Neuronal stem cell (in vitro differentiated cells): ENCODE measurements at regions not wholly inside any gene's neighbourhood (a gene's known extent, or its start where the extent isn't known, plus 50 kb on each side); places are given as distances from the start of the nearest gene placed in this dataset.
"Not testable (repeated sequence)": the region's sequence is repeated elsewhere in the genome, so short reads cannot be mapped to it uniquely, and the experiment has no call there.

Experiments used
- DNase-seq: peaks from one replicate; pipeline ENCODE4 v3.0.0-alpha.2; 2013; ENCODE audit warnings: low spot score
- H2AFZ ChIP-seq: one replicate; pipeline ENCODE4 v1.6.1; 2013; ENCODE audit warnings: mild to moderate bottlenecking, low read length, inconsistent platforms
- H2AK5ac ChIP-seq: 2 replicates; pipeline ENCODE4 v1.6.1; 2013; ENCODE audit warnings: low read depth, mild to moderate bottlenecking, inconsistent platforms, low read length, moderate library complexity, mixed read lengths
- H2BK120ac ChIP-seq: 2 replicates; pipeline ENCODE4 v1.6.1; 2013; ENCODE audit warnings: low read depth, mild to moderate bottlenecking, inconsistent platforms, low read length, moderate library complexity, mixed read lengths
- H2BK12ac ChIP-seq: one replicate; pipeline ENCODE4 v1.6.1; 2013; ENCODE audit warnings: low read length, inconsistent platforms
- H2BK15ac ChIP-seq: 2 replicates; pipeline ENCODE4 v1.6.1; 2013; ENCODE audit warnings: mild to moderate bottlenecking, low read length, inconsistent platforms, mixed read lengths
- H2BK5ac ChIP-seq: one replicate; pipeline ENCODE4 v1.6.1; 2013; ENCODE audit warnings: inconsistent platforms, mild to moderate bottlenecking, low read length, moderate library complexity
- H3K14ac ChIP-seq: one replicate; pipeline ENCODE4 v1.6.1; 2013; ENCODE audit warnings: low read length, inconsistent platforms
- H3K18ac ChIP-seq: 2 replicates; pipeline ENCODE4 v1.6.1; 2013; ENCODE audit warnings: low read length, inconsistent platforms
- H3K23ac ChIP-seq: 2 replicates; pipeline ENCODE4 v1.6.1; 2013; ENCODE audit warnings: low read depth, mild to moderate bottlenecking, mixed read lengths, low read length, inconsistent platforms; ENCODE audit not compliant: poor library complexity
- H3K27ac ChIP-seq: replicated peaks from 3 replicates; pipeline ENCODE4 v1.5.1; 2013; ENCODE audit warnings: low read length, inconsistent platforms
- H3K27me3 ChIP-seq, 3 experiments: 2 replicates each; pipeline ENCODE4 v1.6.1; 2013; ENCODE audit warnings: low read length in 3 of 3, mild to moderate bottlenecking in 2 of 3, inconsistent platforms in 1 of 3, low read depth in 1 of 3, mixed read lengths in 1 of 3, moderate library complexity in 1 of 3; ENCODE audit not compliant: control insufficient read depth in 3 of 3, insufficient read depth in 3 of 3
- H3K36me3 ChIP-seq, 2 donors: replicated peaks in 1 of 2; 2 replicates each; pipeline ENCODE4 v1.6.1; 2013; ENCODE audit warnings: low read length in 2 of 2; ENCODE audit not compliant: control insufficient read depth in 2 of 2, insufficient read depth in 2 of 2
- H3K4ac ChIP-seq: 2 replicates; pipeline ENCODE4 v1.6.1; 2013; ENCODE audit warnings: inconsistent platforms, mild to moderate bottlenecking, low read length, moderate library complexity
- H3K4me1 ChIP-seq, 2 donors: 1 replicate in 1 of 2; 2 replicates in 1 of 2; pipeline ENCODE4 v1.6.1; 2013; ENCODE audit warnings: low read length in 2 of 2, low read depth in 1 of 2; ENCODE audit not compliant: control insufficient read depth in 2 of 2, insufficient read depth in 1 of 2
- H3K4me2 ChIP-seq: one replicate; pipeline ENCODE4 v1.6.1; 2013; ENCODE audit warnings: mild to moderate bottlenecking, low read length, inconsistent platforms; ENCODE audit not compliant: insufficient read depth, poor library complexity, severe bottlenecking
- H3K4me3 ChIP-seq, 2 donors: 2 replicates each; pipeline ENCODE4 v1.5.1; 2013; ENCODE audit warnings: low read length in 2 of 2, mild to moderate bottlenecking in 2 of 2, inconsistent platforms in 1 of 2, moderate library complexity in 1 of 2
- H3K79me1 ChIP-seq: one replicate; pipeline ENCODE4 v1.6.1; 2013; ENCODE audit warnings: low read depth, mild to moderate bottlenecking, inconsistent platforms, low read length, moderate library complexity
- H3K9ac ChIP-seq: one replicate; pipeline ENCODE4 v1.6.1; 2013; ENCODE audit warnings: mild to moderate bottlenecking, low read depth, low read length, inconsistent platforms; ENCODE audit not compliant: poor library complexity
- H3K9me3 ChIP-seq, 2 donors: replicated peaks in 1 of 2; 2 replicates each; pipeline versions ENCODE3 to v1.6.1; 2013; ENCODE audit warnings: low read length in 2 of 2, mild to moderate bottlenecking in 2 of 2, inconsistent platforms in 1 of 2, low read depth in 1 of 2, mixed read lengths in 1 of 2, moderate library complexity in 1 of 2; ENCODE audit not compliant: control insufficient read depth in 2 of 2, insufficient read depth in 1 of 2
- H4K8ac ChIP-seq: one replicate; pipeline ENCODE4 v1.6.1; 2013; ENCODE audit warnings: low read depth, mild to moderate bottlenecking, inconsistent platforms, low read length, moderate library complexity
- H4K91ac ChIP-seq: one replicate; pipeline ENCODE4 v1.6.1; 2013; ENCODE audit warnings: low read length, low read depth, mild to moderate bottlenecking, inconsistent platforms; ENCODE audit not compliant: poor library complexity
- WGBS, 2 donors: extraction: QIAGEN DNeasy Blood & Tissue Kit; methylation state at CpG; one replicate each; pipeline ENCODE4 v1.1.7; 2013; ENCODE audit warnings: missing lambda C conversion rate in 2 of 2, mixed read lengths in 1 of 2; ENCODE audit not compliant: insufficient read length in 2 of 2, insufficient replicate concordance in 1 of 2; ENCODE audit errors: extremely low coverage in 2 of 2; 5-methylcytosine and 5-hydroxymethylcytosine counted together

- H2BK12ac ChIP-seq, H3K4me3 ChIP-seq, H3K9ac ChIP-seq, H3K9me3 ChIP-seq, H4K8ac ChIP-seq, H3K27me3 ChIP-seq, H4K91ac ChIP-seq, H3K14ac ChIP-seq, H2AFZ ChIP-seq, H2BK5ac ChIP-seq, H3K4ac ChIP-seq, H3K4me2 ChIP-seq, H3K23ac ChIP-seq, H2BK120ac ChIP-seq, H2AK5ac ChIP-seq, H3K27ac ChIP-seq, H3K18ac ChIP-seq, H3K36me3 ChIP-seq, H3K79me1 ChIP-seq, H2BK15ac ChIP-seq, H3K4me1 ChIP-seq, DNase-seq: not testable (repeated sequence)
- no CpG with 5 or more reads among the region's 4 CpGs for WGBS, 2 donors
These were observed 253.0 kb upstream of the ID4 start for GRCh38 chr6:19584207-19584606.

- Histone ChIP-seq H3K79me1 (no peaks in the 10 kb centered on the region), H2AFZ (no peak overlapping the region), H3K23ac (no peak overlapping the region), H2BK5ac (no peak overlapping the region), H3K4me1 (no peaks in the 10 kb centered on the region), H3K4me3 (no peak overlapping the region), H3K14ac (no peak overlapping the region), H2BK12ac (no peak overlapping the region), H3K36me3 (no peaks in the 10 kb centered on the region), H3K9ac (no peak overlapping the region), H3K4me2 (no peak overlapping the region), H4K91ac (no peak overlapping the region), H3K27ac (no peak overlapping the region), H2BK120ac (no peak overlapping the region), H2AK5ac (no peak overlapping the region), H3K18ac (no peak overlapping the region), H3K4ac (no peak overlapping the region), H3K27me3 (no peaks in the 10 kb centered on the region), H2BK15ac (no peak overlapping the region), H4K8ac (no peak overlapping the region), H3K9me3 (no peaks in the 10 kb centered on the region)
- no peak for DNase-seq
- no CpG with 5 or more reads among the region's 4 CpGs for WGBS, 2 donors
These were observed 249.8 kb upstream of the ID4 start for GRCh38 chr6:19587238-19587942.

GRCh38 chr6:19590501-19591131, 246.6 kb upstream of the ID4 start:
- Histone ChIP-seq H2BK15ac (no peak overlapping the region), H3K9me3 (no peaks in the 10 kb centered on the region), H2AFZ (no peak overlapping the region), H2BK120ac (no peak overlapping the region), H3K14ac (no peak overlapping the region), H3K4me1 (no peaks in the 10 kb centered on the region), H2BK5ac (no peak overlapping the region), H4K91ac (no peak overlapping the region), H3K27me3 (no peaks in the 10 kb centered on the region), H3K4ac (no peak overlapping the region), H3K27ac (no peak overlapping the region), H3K36me3 (no peaks in the 10 kb centered on the region), H3K23ac (no peak overlapping the region), H3K9ac (no peak overlapping the region), H3K79me1 (no peaks in the 10 kb centered on the region), H4K8ac (no peak overlapping the region), H3K18ac (no peak overlapping the region), H3K4me3 (no peak overlapping the region), H2AK5ac (no peak overlapping the region), H2BK12ac (no peak overlapping the region), H3K4me2 (no peak overlapping the region)
- no CpG with 5 or more reads among the region's 5 CpGs for WGBS, 2 donors
- DNase-seq, result no peak

GRCh38 chr6:19597809-19598320, 239.3 kb upstream of the ID4 start:
- Histone ChIP-seq H2BK12ac (no peak overlapping the region), H3K4me3 (no peak overlapping the region), H3K23ac (no peak overlapping the region), H3K9ac (no peak overlapping the region), H2BK15ac (no peak overlapping the region), H3K36me3 (no peaks in the 10 kb centered on the region), H2BK5ac (no peak overlapping the region), H3K9me3 (no peaks in the 10 kb centered on the region), H3K79me1 (no peaks in the 10 kb centered on the region), H3K18ac (no peak overlapping the region), H2BK120ac (no peak overlapping the region), H3K27me3 (no peaks in the 10 kb centered on the region), H4K91ac (no peak overlapping the region), H3K4me2 (no peak overlapping the region), H4K8ac (no peak overlapping the region), H2AK5ac (no peak overlapping the region), H2AFZ (no peak overlapping the region), H3K27ac (no peak overlapping the region), H3K14ac (no peak overlapping the region), H3K4me1 (peaks cover 2 to 7% of the 10 kb centered on the region in 2 donors), H3K4ac (no peak overlapping the region)
- WGBS, 2 donors, result no CpG with 5 or more reads among the region's 5 CpGs
- no peak for DNase-seq
